ENCODE measurements at regions not wholly inside any gene's neighbourhood (a gene's known extent, or its start where the extent isn't known, plus 50 kb on each side); places are given as distances from the start of the nearest gene placed in this dataset.

- no peak for TF ChIP-seq REST (IDR thresholded peaks at IDR 0.05; ENCODE audit: low read depth)
- TF ChIP-seq EP300 (IDR thresholded peaks at IDR 0.05; ENCODE audit: borderline replicate concordance) = no peak
- no peak for TF ChIP-seq NFIC (IDR thresholded peaks at IDR 0.05)
- no peak for TF ChIP-seq MAX (IDR thresholded peaks at IDR 0.05)
- TF ChIP-seq CREB1 (IDR thresholded peaks at IDR 0.05; ENCODE audit: low read depth) = no peak
- TF ChIP-seq TCF12 (IDR thresholded peaks at IDR 0.05; ENCODE audit: low read depth) = no peak
- no peak for TF ChIP-seq YY1 (IDR thresholded peaks at IDR 0.05; ENCODE audit: low read depth)
- no peak for TF ChIP-seq CEBPB (IDR thresholded peaks at IDR 0.05)
- no peak for TF ChIP-seq RAD21 (IDR thresholded peaks at IDR 0.05; ENCODE audit: low read depth)
Measured at GRCh38 chr6:71544906-71545305, 256.3 kb downstream of the OGFRL1 start.

All from Ishikawa (cell line).